Testis (tissue), 2 donors: ENCODE measurements at regions not wholly inside any gene's neighbourhood (a gene's known extent, or its start where the extent isn't known, plus 50 kb on each side); places are given as distances from the start of the nearest gene placed in this dataset.

ENCODE experiments used
- CTCF ChIP-seq, 3 experiments: fragments of 450-650 bp in 2 of 3; fragments of 200-600 bp in 1 of 3; sonication (generic) in 1 of 3; IDR thresholded peaks; one replicate each; pipeline ENCODE4 v1.5.1; 2016 to 2019; ENCODE audit warnings: antibody characterized with exemption in 3 of 3, mild to moderate bottlenecking in 2 of 3, moderate library complexity in 1 of 3
- POLR2A ChIP-seq: fragments of 450-650 bp; IDR thresholded peaks from one replicate; pipeline ENCODE4 v1.6.1; 2017; ENCODE audit warnings: antibody characterized with exemption, mild to moderate bottlenecking, moderate library complexity

- TF ChIP-seq CTCF (IDR thresholded peaks at IDR 0.05) (no peak), POLR2A (no peak)
These were observed 120.8 kb upstream of the ZNF608 start for GRCh38 chr5:124867137-124867704.
